ENCODE measurements at regions not wholly inside any gene's neighbourhood (a gene's known extent, or its start where the extent isn't known, plus 50 kb on each side); places are given as distances from the start of the nearest gene placed in this dataset.

- intact Hi-C loops (cut with DNase I), result no loop called here
- Histone ChIP-seq H3K4me1 (ENCODE audit: control insufficient read depth in 2 of 3, insufficient read depth in 2 of 3, low read depth in 1 of 3, low read length in 3 of 3) (no peaks in the 10 kb centered on the region), H3K27me3 (ENCODE audit: control insufficient read depth, insufficient read depth, low read length) (no peaks in the 10 kb centered on the region), H3K4me3 (ENCODE audit: low read length in 3 of 3) (no peak overlapping the region), H3K27ac (ENCODE audit: low read depth in 2 of 2, low read length in 2 of 2) (no peak overlapping the region), H3K9ac (ENCODE audit: low read length in 3 of 3) (no peak overlapping the region), H3K36me3 (ENCODE audit: control insufficient read depth in 2 of 3, insufficient read depth in 3 of 3, low read length in 3 of 3) (no peaks in the 10 kb centered on the region), H3K9me3 (ENCODE audit: control insufficient read depth in 2 of 3, insufficient read depth in 1 of 3, low read length in 3 of 3) (no peaks in the 10 kb centered on the region)
- no peak for TF ChIP-seq CTCF (IDR thresholded peaks at IDR 0.05; ENCODE audit: borderline replicate concordance, extremely low read depth, insufficient read depth)
- DNase-seq (no peak), FAIRE-seq (no peak)
Observed at GRCh38 chr4:155599596-155599995, 67.1 kb upstream of the GUCY1A1 start.

- intact Hi-C loops (cut with DNase I), result no loop called here
- no peak for FAIRE-seq
- Histone ChIP-seq H3K4me3 (ENCODE audit: low read length in 3 of 3) (no peak overlapping the region), H3K9me3 (ENCODE audit: control insufficient read depth in 2 of 3, insufficient read depth in 1 of 3, low read length in 3 of 3) (no peaks in the 10 kb centered on the region), H3K27ac (ENCODE audit: low read depth in 2 of 2, low read length in 2 of 2) (no peak overlapping the region), H3K9ac (ENCODE audit: low read length in 3 of 3) (no peak overlapping the region), H3K36me3 (ENCODE audit: control insufficient read depth in 2 of 3, insufficient read depth in 3 of 3, low read length in 3 of 3) (no peaks in the 10 kb centered on the region), H3K27me3 (ENCODE audit: control insufficient read depth, insufficient read depth, low read length) (no peaks in the 10 kb centered on the region), H3K4me1 (ENCODE audit: control insufficient read depth in 2 of 3, insufficient read depth in 2 of 3, low read depth in 1 of 3, low read length in 3 of 3) (no peaks in the 10 kb centered on the region)
- TF ChIP-seq CTCF (IDR thresholded peaks at IDR 0.05; ENCODE audit: borderline replicate concordance, extremely low read depth, insufficient read depth), result no peak
- DNase-seq, result peak in 1 of 5 donors; percentile 55
Observed at GRCh38 chr4:155599085-155599484, 67.6 kb upstream of the GUCY1A1 start.

GRCh38 chr4:155597933-155598451, 68.7 kb upstream of the GUCY1A1 start:
- Histone ChIP-seq H3K4me3 (ENCODE audit: low read length in 3 of 3) (no peak overlapping the region), H3K9ac (ENCODE audit: low read length in 3 of 3) (no peak overlapping the region), H3K4me1 (ENCODE audit: control insufficient read depth in 2 of 3, insufficient read depth in 2 of 3, low read depth in 1 of 3, low read length in 3 of 3) (no peaks in the 10 kb centered on the region), H3K9me3 (ENCODE audit: control insufficient read depth in 2 of 3, insufficient read depth in 1 of 3, low read length in 3 of 3) (no peaks in the 10 kb centered on the region), H3K27ac (ENCODE audit: low read depth in 2 of 2, low read length in 2 of 2) (no peak overlapping the region), H3K36me3 (ENCODE audit: control insufficient read depth in 2 of 3, insufficient read depth in 3 of 3, low read length in 3 of 3) (no peaks in the 10 kb centered on the region), H3K27me3 (ENCODE audit: control insufficient read depth, insufficient read depth, low read length) (no peaks in the 10 kb centered on the region)
- DNase-seq, result no peak
- intact Hi-C loops (cut with DNase I), result no loop called here
- no peak for TF ChIP-seq CTCF (IDR thresholded peaks at IDR 0.05; ENCODE audit: borderline replicate concordance, extremely low read depth, insufficient read depth)
- FAIRE-seq, result no peak

- no peaks in the 10 kb centered on the region for H3K9me3 ChIP-seq (ENCODE audit: control insufficient read depth in 2 of 3, insufficient read depth in 1 of 3, low read length in 3 of 3)
- no peak for TF ChIP-seq CTCF (IDR thresholded peaks at IDR 0.05; ENCODE audit: borderline replicate concordance, extremely low read depth, insufficient read depth)
- DNase-seq, result no peak
Observed at GRCh38 chr4:155597281-155597680, 69.4 kb upstream of the GUCY1A1 start.

More at GRCh38 chr4:155597281-155597680, 69.4 kb upstream of the GUCY1A1 start:
- FAIRE-seq, result no peak
- no peaks in the 10 kb centered on the region for H3K27me3 ChIP-seq (ENCODE audit: control insufficient read depth, insufficient read depth, low read length)
- no peak overlapping the region for H3K4me3 ChIP-seq (ENCODE audit: low read length in 3 of 3)
- H3K9ac ChIP-seq (ENCODE audit: low read length in 3 of 3), result no peak overlapping the region
- no peak overlapping the region for H3K27ac ChIP-seq (ENCODE audit: low read depth in 2 of 2, low read length in 2 of 2)
- H3K36me3 ChIP-seq (ENCODE audit: control insufficient read depth in 2 of 3, insufficient read depth in 3 of 3, low read length in 3 of 3), result no peaks in the 10 kb centered on the region
- intact Hi-C loops (cut with DNase I), result no loop called here
- H3K4me1 ChIP-seq (ENCODE audit: control insufficient read depth in 2 of 3, insufficient read depth in 2 of 3, low read depth in 1 of 3, low read length in 3 of 3), result no peaks in the 10 kb centered on the region
